ENCODE measurements at regions not wholly inside any gene's neighbourhood (a gene's known extent, or its start where the extent isn't known, plus 50 kb on each side); places are given as distances from the start of the nearest gene placed in this dataset.

- TF ChIP-seq CTCF (IDR thresholded peaks at IDR 0.05) (no peak), EP300 (IDR thresholded peaks at IDR 0.05) (no peak)
These were observed 121.8 kb upstream of the NPVF start for GRCh38 chr7:25350041-25350440.
